ENCODE measurements at regions not wholly inside any gene's neighbourhood (a gene's known extent, or its start where the extent isn't known, plus 50 kb on each side); places are given as distances from the start of the nearest gene placed in this dataset.

GRCh38 chr13:109383683-109384082, 402.7 kb downstream of the IRS2 start:
- TF ChIP-seq POLR2AphosphoS5 (IDR thresholded peaks at IDR 0.05; ENCODE audit: borderline replicate concordance, low read depth, low read length) (no peak), EZH2 (IDR thresholded peaks at IDR 0.05) (no peak)

All from SK-N-MC (cell line).